ENCODE measurements at regions not wholly inside any gene's neighbourhood (a gene's known extent, or its start where the extent isn't known, plus 50 kb on each side); places are given as distances from the start of the nearest gene placed in this dataset.

DNA sequence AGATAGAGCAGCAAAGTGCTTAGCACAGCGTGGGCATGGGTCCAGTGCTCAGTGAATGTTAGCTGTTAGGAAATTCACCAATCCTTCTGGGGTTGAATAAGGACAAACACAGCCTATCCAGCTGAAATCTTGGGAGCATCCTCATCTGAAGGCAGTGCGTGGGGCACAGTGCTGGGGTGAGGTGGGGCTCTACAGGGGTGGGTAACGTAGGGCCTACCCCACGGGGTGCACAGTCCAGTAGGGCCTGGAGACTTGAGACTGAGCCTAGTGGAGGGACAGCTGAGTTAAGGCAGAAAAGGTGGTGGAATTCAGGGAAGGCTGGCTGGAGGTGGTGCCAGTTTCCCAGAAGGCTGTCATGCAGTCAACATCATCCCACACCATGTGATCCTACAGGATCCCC is 73.0 kb downstream of the ISG20 start:
- TF ChIP-seq POLR2A (IDR thresholded peaks at IDR 0.05) = no peak
- TF ChIP-seq, protein P1, sequence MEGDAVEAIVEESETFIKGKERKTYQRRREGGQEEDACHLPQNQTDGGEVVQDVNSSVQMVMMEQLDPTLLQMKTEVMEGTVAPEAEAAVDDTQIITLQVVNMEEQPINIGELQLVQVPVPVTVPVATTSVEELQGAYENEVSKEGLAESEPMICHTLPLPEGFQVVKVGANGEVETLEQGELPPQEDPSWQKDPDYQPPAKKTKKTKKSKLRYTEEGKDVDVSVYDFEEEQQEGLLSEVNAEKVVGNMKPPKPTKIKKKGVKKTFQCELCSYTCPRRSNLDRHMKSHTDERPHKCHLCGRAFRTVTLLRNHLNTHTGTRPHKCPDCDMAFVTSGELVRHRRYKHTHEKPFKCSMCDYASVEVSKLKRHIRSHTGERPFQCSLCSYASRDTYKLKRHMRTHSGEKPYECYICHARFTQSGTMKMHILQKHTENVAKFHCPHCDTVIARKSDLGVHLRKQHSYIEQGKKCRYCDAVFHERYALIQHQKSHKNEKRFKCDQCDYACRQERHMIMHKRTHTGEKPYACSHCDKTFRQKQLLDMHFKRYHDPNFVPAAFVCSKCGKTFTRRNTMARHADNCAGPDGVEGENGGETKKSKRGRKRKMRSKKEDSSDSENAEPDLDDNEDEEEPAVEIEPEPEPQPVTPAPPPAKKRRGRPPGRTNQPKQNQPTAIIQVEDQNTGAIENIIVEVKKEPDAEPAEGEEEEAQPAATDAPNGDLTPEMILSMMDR (IDR thresholded peaks at IDR 0.05 in 4 of 5, conservative IDR thresholded peaks at IDR 0.05 in 1 of 5) = no peak

Data from gastrocnemius medialis (tissue), 4 donors.